ENCODE measurements at regions not wholly inside any gene's neighbourhood (a gene's known extent, or its start where the extent isn't known, plus 50 kb on each side); places are given as distances from the start of the nearest gene placed in this dataset.
A peak's percentile ranks its signal among the peaks of the same experiment; 100 is the strongest.

DNA sequence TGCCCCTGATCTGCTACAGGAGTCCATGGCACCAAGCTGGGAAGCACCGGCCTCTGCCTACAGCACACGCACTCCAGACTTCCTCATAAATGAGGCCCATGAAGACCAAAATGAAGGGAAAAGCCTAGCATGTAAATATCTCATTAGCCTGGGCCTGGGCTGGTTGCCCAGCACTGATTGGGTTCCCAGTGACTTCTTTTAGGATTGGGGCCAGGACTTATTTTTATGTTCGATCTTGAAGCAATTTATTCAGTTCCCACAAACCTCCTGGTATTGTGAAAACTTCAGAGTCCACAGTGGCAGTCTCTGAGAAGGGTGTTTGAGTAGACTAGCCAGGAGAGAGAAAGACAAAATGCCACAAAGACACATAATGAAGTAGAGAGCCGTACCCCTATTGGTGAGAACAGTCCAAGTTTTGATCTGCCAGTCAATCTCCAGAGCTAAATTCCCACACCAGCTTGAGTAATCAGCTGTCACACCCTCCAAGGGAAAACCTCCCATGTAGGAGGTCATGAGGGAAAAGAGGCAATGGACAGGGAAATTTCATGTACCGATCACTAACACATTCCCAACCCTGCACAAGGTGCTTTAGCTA is 78.2 kb downstream of the PHLDA1 start:
- FAIRE-seq, result no peak

More for the DNA sequence above, 78.2 kb downstream of the PHLDA1 start:
- Histone ChIP-seq H3K4me2 (ENCODE audit: insufficient read depth, low read length) (no peak overlapping the region), H3K4me3 (no peak overlapping the region), H3K27me3 (ENCODE audit: control insufficient read depth in 2 of 2, insufficient read depth in 2 of 2, low read length in 2 of 2) (no peaks in the 10 kb centered on the region), H3K4me1 (replicated peaks in 1 of 2; ENCODE audit: control insufficient read depth in 2 of 2, insufficient read depth in 2 of 2, low read length in 2 of 2) (peaks cover 0 to 19% of the 10 kb centered on the region in 2 experiments; a peak in 3 of 5 replicates), H2AFZ (ENCODE audit: low read depth, low read length) (peak overlapping the region; percentile 25; the same call in 1 of the 2 replicates), H3K36me3 (ENCODE audit: control insufficient read depth, insufficient read depth, low read length) (no peaks in the 10 kb centered on the region), H3K9me1 (ENCODE audit: control insufficient read depth, insufficient read depth, low read length) (no peaks in the 10 kb centered on the region), H3K9me3 (replicated peaks; ENCODE audit: control insufficient read depth, insufficient read depth, low read depth, low read length) (no peaks in the 10 kb centered on the region), H4K20me1 (replicated peaks; ENCODE audit: control insufficient read depth, insufficient read depth, low read length) (no peaks in the 10 kb centered on the region), H3K9ac (ENCODE audit: insufficient read depth in 1 of 2, low read depth in 2 of 2, low read length in 2 of 2) (no peak overlapping the region), H3K79me2 (ENCODE audit: control insufficient read depth, insufficient read depth, low read length) (no peaks in the 10 kb centered on the region), H3K27ac (ENCODE audit: extremely low read depth, low read depth, low read length) (no peak overlapping the region)
- CTCF ChIA-PET (ENCODE audit: low intra/inter-chr PET ratio), result no interaction called here
- in situ Hi-C loops (cut with MboI), result no loop called here
- no TSS peak for BruUV-seq (replicated peaks)
- no peak for DNase-seq (ENCODE audit: extremely low read depth in 1 of 4, low spot score in 3 of 4)
- WGBS (ENCODE audit: insufficient coverage, low coverage, missing lambda C conversion rate), result 74% methylated on average over 5 of the region's 5 CpGs
- POLR2A ChIA-PET, result interaction anchor here (0.6 kb wide), 1 partner anchor 67 kb away, joined by 5 read pairs; no protein-coding TSS in a partner anchor
- TF ChIP-seq SMARCA4 (IDR thresholded peaks at IDR 0.05) (no peak), CBFA2T2 (conservative IDR thresholded peaks at IDR 0.05) (no peak), CHD1 (IDR thresholded peaks at IDR 0.05; ENCODE audit: low read length) (no peak), RBM17 (IDR thresholded peaks at IDR 0.05; ENCODE audit: borderline replicate concordance, low read depth, low read length) (no peak), ESRRA (IDR thresholded peaks at IDR 0.05; ENCODE audit: borderline replicate concordance, low read depth) (no peak), ETV1 (tag; conservative IDR thresholded peaks at IDR 0.05; ENCODE audit: low read depth) (no peak), ZNF592 (IDR thresholded peaks at IDR 0.05) (no peak), CREB3 (tag; conservative IDR thresholded peaks at IDR 0.05; ENCODE audit: low read depth) (no peak), ZFP30 (CRISPR knock-in tag; IDR thresholded peaks at IDR 0.05; ENCODE audit: borderline replicate concordance) (no peak), CTBP1 (IDR thresholded peaks at IDR 0.05; ENCODE audit: borderline replicate concordance) (no peak), MCM5 (IDR thresholded peaks at IDR 0.05; ENCODE audit: low read depth) (no peak), ZNF551 (CRISPR knock-in tag; IDR thresholded peaks at IDR 0.05) (no peak)
- intact Hi-C loops (cut with micrococcal nuclease), result loop anchor here (5.0 kb wide), 1 partner anchor 79 kb away; the partner anchor contains the start of gene PHLDA1
- no peak; the same call in 2 of the 3 replicates for ATAC-seq
